Trophoblast cell (in vitro differentiated cells and primary cell): ENCODE measurements at regions not wholly inside any gene's neighbourhood (a gene's known extent, or its start where the extent isn't known, plus 50 kb on each side); places are given as distances from the start of the nearest gene placed in this dataset.

Experiments
- DNase-seq, 2 donors: peaks; one replicate each; pipeline ENCODE4 v3.0.0-alpha.2; 2016
- H2AFZ ChIP-seq: 2 replicates; pipeline ENCODE4 v1.6.1; 2013; ENCODE audit warnings: low read length, moderate library complexity, mild to moderate bottlenecking; ENCODE audit not compliant: insufficient read depth, poor library complexity
- H2AK5ac ChIP-seq: 2 replicates; pipeline ENCODE4 v1.6.1; 2013; ENCODE audit warnings: mild to moderate bottlenecking, low read length
- H2BK120ac ChIP-seq: 2 replicates; pipeline ENCODE4 v1.6.1; 2013; ENCODE audit warnings: low read length, mild to moderate bottlenecking, moderate library complexity; ENCODE audit not compliant: insufficient read depth, poor library complexity
- H2BK12ac ChIP-seq: 2 replicates; pipeline ENCODE4 v1.6.1; 2013; ENCODE audit warnings: mild to moderate bottlenecking, low read length, moderate library complexity
- H2BK5ac ChIP-seq: 2 replicates; pipeline ENCODE4 v1.6.1; 2013; ENCODE audit warnings: low read length, low read depth, moderate library complexity, mild to moderate bottlenecking; ENCODE audit not compliant: poor library complexity
- H3K14ac ChIP-seq: 2 replicates; pipeline ENCODE4 v1.6.1; 2013; ENCODE audit warnings: mild to moderate bottlenecking, low read length
- H3K18ac ChIP-seq: 2 replicates; pipeline ENCODE4 v1.6.1; 2013; ENCODE audit warnings: mild to moderate bottlenecking, low read length
- H3K23ac ChIP-seq: 2 replicates; pipeline ENCODE4 v1.6.1; 2013; ENCODE audit warnings: low read length
- H3K27ac ChIP-seq: 2 replicates; pipeline ENCODE4 v1.5.1; 2013; ENCODE audit warnings: low read depth, mild to moderate bottlenecking, inconsistent platforms, low read length, moderate library complexity
- H3K27me3 ChIP-seq: 2 replicates; pipeline ENCODE4 v1.6.1; 2013; ENCODE audit warnings: inconsistent platforms, mild to moderate bottlenecking, low read length, moderate library complexity; ENCODE audit not compliant: insufficient read depth
- H3K36me3 ChIP-seq, 2 experiments: 1 replicate in 1 of 2; 2 replicates in 1 of 2; pipeline ENCODE4 v1.6.1; 2013; ENCODE audit warnings: low read length in 2 of 2, mild to moderate bottlenecking in 2 of 2, moderate library complexity in 1 of 2; ENCODE audit not compliant: insufficient read depth in 2 of 2, control insufficient read depth in 1 of 2
- H3K4ac ChIP-seq: 2 replicates; pipeline ENCODE4 v1.6.1; 2013; ENCODE audit warnings: low read depth, mild to moderate bottlenecking, low read length, moderate library complexity
- H3K4me1 ChIP-seq, 2 experiments: 1 replicate in 1 of 2; 2 replicates in 1 of 2; pipeline ENCODE4 v1.6.1; 2013; ENCODE audit warnings: low read length in 2 of 2, mild to moderate bottlenecking in 2 of 2, moderate library complexity in 1 of 2; ENCODE audit not compliant: insufficient read depth in 2 of 2, control insufficient read depth in 1 of 2
- H3K4me2 ChIP-seq: 2 replicates; pipeline ENCODE4 v1.6.1; 2013; ENCODE audit warnings: inconsistent platforms, mild to moderate bottlenecking, low read length, moderate library complexity
- H3K4me3 ChIP-seq: 2 replicates; pipeline ENCODE4 v1.5.1; 2013; ENCODE audit warnings: mild to moderate bottlenecking, low read depth, low read length, inconsistent platforms
- H3K79me1 ChIP-seq: one replicate; pipeline ENCODE4 v1.6.1; 2013; ENCODE audit warnings: low read length
- H3K79me2 ChIP-seq: 2 replicates; pipeline ENCODE4 v1.6.1; 2013; ENCODE audit warnings: low read length, mild to moderate bottlenecking; ENCODE audit not compliant: control insufficient read depth, insufficient read depth, poor library complexity
- H3K9ac ChIP-seq: 2 replicates; pipeline ENCODE4 v1.6.1; 2013; ENCODE audit warnings: mild to moderate bottlenecking, low read length
- H3K9me3 ChIP-seq: 2 replicates; pipeline ENCODE4 v1.6.1; 2013; ENCODE audit warnings: low read depth, mild to moderate bottlenecking, control low read depth, inconsistent platforms, low read length; ENCODE audit not compliant: insufficient read depth
- H4K12ac ChIP-seq: 2 replicates; pipeline ENCODE4 v1.6.1; 2013; ENCODE audit warnings: low read depth, mild to moderate bottlenecking, low read length, moderate library complexity
- H4K8ac ChIP-seq: 2 replicates; pipeline ENCODE4 v1.6.1; 2013; ENCODE audit warnings: low read depth, mild to moderate bottlenecking, low read length, moderate library complexity
- H4K91ac ChIP-seq: one replicate; pipeline ENCODE4 v1.6.1; 2013; ENCODE audit warnings: low read depth, mild to moderate bottlenecking, low read length, moderate library complexity
- WGBS: extraction: QIAGEN DNeasy Blood & Tissue Kit; methylation state at CpG from one replicate; pipeline ENCODE4 v1.1.7; 2013; ENCODE audit warnings: missing lambda C conversion rate; ENCODE audit not compliant: insufficient read length, insufficient coverage; ENCODE audit errors: extremely low coverage; 5-methylcytosine and 5-hydroxymethylcytosine counted together

- H2BK120ac ChIP-seq = no peak overlapping the region
- H3K9ac ChIP-seq = no peak overlapping the region
- no peak overlapping the region for H3K4me2 ChIP-seq
- no peak overlapping the region for H2BK12ac ChIP-seq
- no peak overlapping the region for H3K4me3 ChIP-seq
- H3K23ac ChIP-seq = no peak overlapping the region
- H4K91ac ChIP-seq = no peak overlapping the region
- H4K8ac ChIP-seq = no peak overlapping the region
- no peak overlapping the region for H3K27ac ChIP-seq
- H3K79me1 ChIP-seq = no peaks in the 10 kb centered on the region
- no peak overlapping the region for H2BK5ac ChIP-seq
- WGBS = no CpG with 5 or more reads among the region's 3 CpGs
- H3K14ac ChIP-seq = no peak overlapping the region
- H4K12ac ChIP-seq = no peak overlapping the region
- H3K4ac ChIP-seq = no peak overlapping the region
- H3K27me3 ChIP-seq = no peaks in the 10 kb centered on the region
- H2AFZ ChIP-seq = no peak overlapping the region
- no peak for DNase-seq
- H3K79me2 ChIP-seq = no peaks in the 10 kb centered on the region
- no peaks in the 10 kb centered on the region for H3K9me3 ChIP-seq
- H2AK5ac ChIP-seq = no peak overlapping the region
- no peaks in the 10 kb centered on the region for H3K4me1 ChIP-seq
- H3K36me3 ChIP-seq = no peaks in the 10 kb centered on the region
- no peak overlapping the region for H3K18ac ChIP-seq
Observed at GRCh38 chr16:64641343-64641742, 480.5 kb downstream of the CDH11 start.

- no peak overlapping the region for H2AK5ac ChIP-seq
- H3K27ac ChIP-seq = no peak overlapping the region
- no peak overlapping the region for H3K9ac ChIP-seq
- no peak overlapping the region for H3K4me2 ChIP-seq
- H3K27me3 ChIP-seq = no peaks in the 10 kb centered on the region
- no peak overlapping the region for H2BK12ac ChIP-seq
- H2BK5ac ChIP-seq = no peak overlapping the region
- H3K79me2 ChIP-seq = no peaks in the 10 kb centered on the region
- no peak overlapping the region for H3K4me3 ChIP-seq
- H3K4ac ChIP-seq = no peak overlapping the region
- H3K9me3 ChIP-seq = no peaks in the 10 kb centered on the region
- WGBS = no CpG with 5 or more reads among the region's 2 CpGs
- H3K18ac ChIP-seq = no peak overlapping the region
- H3K79me1 ChIP-seq = no peaks in the 10 kb centered on the region
- no peak overlapping the region for H2BK120ac ChIP-seq
- H4K8ac ChIP-seq = no peak overlapping the region
- DNase-seq = no peak
- no peak overlapping the region for H4K12ac ChIP-seq
- no peak overlapping the region for H2AFZ ChIP-seq
- H3K23ac ChIP-seq = no peak overlapping the region
- no peak overlapping the region for H3K14ac ChIP-seq
- no peaks in the 10 kb centered on the region for H3K36me3 ChIP-seq
- no peaks in the 10 kb centered on the region for H3K4me1 ChIP-seq
- no peak overlapping the region for H4K91ac ChIP-seq
Observed at GRCh38 chr16:64638766-64639165, 483.1 kb downstream of the CDH11 start.

- Histone ChIP-seq H3K14ac (no peak overlapping the region), H3K4me2 (no peak overlapping the region), H3K4me3 (no peak overlapping the region), H3K79me2 (no peaks in the 10 kb centered on the region), H4K12ac (no peak overlapping the region), H2BK12ac (no peak overlapping the region), H3K27me3 (no peaks in the 10 kb centered on the region), H3K36me3 (no peaks in the 10 kb centered on the region), H3K9ac (no peak overlapping the region), H2BK5ac (no peak overlapping the region), H3K9me3 (peaks cover 2% of the 10 kb centered on the region), H4K8ac (no peak overlapping the region), H3K4ac (no peak overlapping the region), H2BK120ac (no peak overlapping the region), H3K79me1 (no peaks in the 10 kb centered on the region), H3K23ac (no peak overlapping the region), H3K27ac (no peak overlapping the region), H4K91ac (no peak overlapping the region), H3K4me1 (no peaks in the 10 kb centered on the region), H2AFZ (no peak overlapping the region), H3K18ac (no peak overlapping the region), H2AK5ac (no peak overlapping the region)
- no CpG with 5 or more reads among the region's 2 CpGs for WGBS
- DNase-seq = no peak
Observed at GRCh38 chr16:64629622-64630021, 492.2 kb downstream of the CDH11 start.

- no peak overlapping the region for H2AK5ac ChIP-seq
- no peak overlapping the region for H4K12ac ChIP-seq
- no peak overlapping the region for H3K9ac ChIP-seq
- H3K4ac ChIP-seq = no peak overlapping the region
- no peak overlapping the region for H3K23ac ChIP-seq
- no peak overlapping the region for H3K18ac ChIP-seq
- no peak for DNase-seq
- no peaks in the 10 kb centered on the region for H3K79me2 ChIP-seq
- no peaks in the 10 kb centered on the region for H3K27me3 ChIP-seq
- H2BK12ac ChIP-seq = no peak overlapping the region
- no peaks in the 10 kb centered on the region for H3K79me1 ChIP-seq
- H3K4me2 ChIP-seq = no peak overlapping the region
- H3K27ac ChIP-seq = no peak overlapping the region
- WGBS = no CpG with 5 or more reads among the region's 7 CpGs
- H4K8ac ChIP-seq = no peak overlapping the region
- no peak overlapping the region for H2AFZ ChIP-seq
- no peak overlapping the region for H3K14ac ChIP-seq
- H3K36me3 ChIP-seq = no peaks in the 10 kb centered on the region
- no peaks in the 10 kb centered on the region for H3K4me1 ChIP-seq
- no peak overlapping the region for H2BK120ac ChIP-seq
- H3K4me3 ChIP-seq = no peak overlapping the region
- no peak overlapping the region for H4K91ac ChIP-seq
- peaks cover 2% of the 10 kb centered on the region for H3K9me3 ChIP-seq
- H2BK5ac ChIP-seq = no peak overlapping the region
Observed at GRCh38 chr16:64627781-64628180, 494.1 kb downstream of the CDH11 start.
